Panc1 (cell line): ENCODE measurements at regions not wholly inside any gene's neighbourhood (a gene's known extent, or its start where the extent isn't known, plus 50 kb on each side); places are given as distances from the start of the nearest gene placed in this dataset.

Experiments used
- ATAC-seq: fragments of 200-7000 bp; cut with Tn5 transposase; 2 replicates; pipeline ENCODE4 v1.9.1; 2020; ENCODE audit warnings: mild to moderate bottlenecking, moderate library complexity
- BruUV-seq: library from RNA; stranded (reverse); fragments of 400-500 nt; replicated peaks from 2 replicates; lab custom pipeline; 2021; lab: Mats Ljungman, UMichigan
- CTCF ChIA-PET: fragments of 300-600 bp; sonication (Branson Sonifier 250); formaldehyde crosslinking; loops from one replicate; lab custom pipeline; 2022; ENCODE audit warnings: antibody characterized with exemption; lab: Charles Lee
- POLR2A ChIA-PET: fragments of 300-600 bp; sonication (Branson Sonifier 250); formaldehyde crosslinking; loops from one replicate; lab custom pipeline; 2022; ENCODE audit warnings: antibody characterized with exemption; lab: Charles Lee
- DNase-seq: peaks from one replicate; pipeline ENCODE4 v3.0.0-alpha.2; 2010; ENCODE audit warnings: low read depth, low spot score
- H3K27ac ChIP-seq: 2 replicates; pipeline ENCODE4 v1.5.1; 2011; ENCODE audit warnings: mild to moderate bottlenecking, low read length, inconsistent platforms
- H3K27me3 ChIP-seq: fragments of 200-500 bp; sonication (Bioruptor generic); 2 replicates; pipeline ENCODE4 v1.6.0; 2014; ENCODE audit warnings: low read length, inconsistent platforms; ENCODE audit not compliant: control insufficient read depth, insufficient read depth
- H3K36me3 ChIP-seq: fragments of 200-500 bp; sonication (Bioruptor generic); 2 replicates; pipeline ENCODE4 v1.5.1; 2014; ENCODE audit warnings: inconsistent platforms, mild to moderate bottlenecking, low read length, moderate library complexity; ENCODE audit not compliant: control insufficient read depth, insufficient read depth
- H3K4me1 ChIP-seq: 2 replicates; pipeline ENCODE4 v1.5.1; 2011; ENCODE audit warnings: inconsistent platforms, mild to moderate bottlenecking, low read length, moderate library complexity; ENCODE audit not compliant: control insufficient read depth, insufficient read depth
- H3K4me3 ChIP-seq, 2 experiments: 2 replicates each; pipeline ENCODE4 v1.5.1; 2011 to 2012; ENCODE audit warnings: low read depth in 2 of 2, low read length in 2 of 2, mild to moderate bottlenecking in 2 of 2, inconsistent platforms in 1 of 2, moderate library complexity in 1 of 2
- H3K9me3 ChIP-seq: fragments of 200-500 bp; sonication (Bioruptor generic); 2 replicates; pipeline ENCODE4 v1.5.1; 2014; ENCODE audit warnings: low read depth, mild to moderate bottlenecking, inconsistent platforms, low read length, moderate library complexity; ENCODE audit not compliant: control insufficient read depth, insufficient read depth
- POLR2AphosphoS5 ChIP-seq: IDR thresholded peaks from 2 replicates; pipeline ENCODE4 v1.6.1; 2012; ENCODE audit warnings: mild to moderate bottlenecking, low read depth, low read length, moderate library complexity
- REST ChIP-seq, 2 experiments: IDR thresholded peaks; 2 replicates each; pipeline ENCODE4 v1.6.1; 2011 to 2012; ENCODE audit warnings: low read depth in 2 of 2, control low read depth in 1 of 2, low read length in 1 of 2, mild to moderate bottlenecking in 1 of 2, moderate library complexity in 1 of 2; ENCODE audit not compliant: insufficient read depth in 1 of 2
- SIN3A ChIP-seq: IDR thresholded peaks from 2 replicates; pipeline ENCODE4 v1.6.1; 2012; ENCODE audit warnings: low read depth, mild to moderate bottlenecking, low read length, moderate library complexity, borderline replicate concordance; ENCODE audit not compliant: insufficient read depth
- TCF7L2 ChIP-seq: IDR thresholded peaks from 2 replicates; pipeline ENCODE4 v1.6.1; 2011; ENCODE audit warnings: mild to moderate bottlenecking, low read depth, low read length, inconsistent platforms
- in situ Hi-C: cut with HindIII; loops from 2 replicates; pipeline ENCODE4 v1.10.0; 2016; ENCODE audit warnings: low sequenced_read_pairs, low pct_unique_long_range_greater_than_20kb
- intact Hi-C: fragments of 100-400 bp; cut with micrococcal nuclease; formaldehyde crosslinking; loops from one replicate; pipeline ENCODE4 v1.10.0; 2022; ENCODE audit not compliant: unreplicated experiment
- TF ChIP-seq, protein P1 (sequence below): fragments of 450-650 bp; IDR thresholded peaks from 2 replicates; pipeline ENCODE4 v1.5.1; 2017; ENCODE audit warnings: mild to moderate bottlenecking

DNA sequence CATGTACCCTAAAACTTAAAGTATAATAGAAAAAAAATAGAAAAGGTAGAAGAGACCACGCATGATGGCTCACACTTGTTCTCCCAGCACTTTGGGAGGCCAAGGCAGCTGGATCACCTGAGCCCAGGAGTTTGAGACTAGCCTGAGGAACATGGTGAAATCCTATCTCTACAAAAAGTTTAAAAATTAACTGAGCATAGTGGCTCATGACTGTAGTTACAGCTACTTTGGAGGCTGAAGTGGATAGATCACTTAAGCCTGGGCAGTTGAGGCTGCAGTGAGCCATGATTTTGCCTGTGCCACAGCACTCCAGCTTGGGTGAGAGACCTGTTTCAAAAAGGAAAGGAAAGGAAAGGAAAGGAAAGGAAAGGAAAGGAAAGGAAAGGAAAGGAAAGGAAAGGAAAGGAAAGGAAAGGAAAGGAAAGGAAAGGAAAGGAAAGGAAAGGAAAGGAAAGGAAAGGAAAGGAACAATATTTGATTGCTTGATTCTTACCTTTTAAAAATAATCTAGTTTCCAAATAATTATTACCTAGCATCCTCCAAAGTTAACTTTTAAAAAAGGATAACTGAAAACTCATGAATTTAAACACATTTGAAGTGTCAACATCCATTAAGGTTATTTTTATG lies 99.9 kb upstream of the PAX6 start:
- Histone ChIP-seq H3K27ac (no peak overlapping the region), H3K9me3 (no peaks in the 10 kb centered on the region), H3K36me3 (no peaks in the 10 kb centered on the region), H3K4me3 (no peak overlapping the region), H3K4me1 (no peaks in the 10 kb centered on the region), H3K27me3 (no peaks in the 10 kb centered on the region)
- intact Hi-C loops (no loop called here), in situ Hi-C loops (no loop called here)
- no peak for ATAC-seq
- no TSS peak for BruUV-seq
- POLR2A ChIA-PET, result no interaction called here
- TF ChIP-seq REST (IDR thresholded peaks at IDR 0.05; ENCODE audit: insufficient read depth in 1 of 2, low read depth in 2 of 2, low read length in 1 of 2) (no peak), POLR2AphosphoS5 (no peak)
- TF ChIP-seq, protein P1, sequence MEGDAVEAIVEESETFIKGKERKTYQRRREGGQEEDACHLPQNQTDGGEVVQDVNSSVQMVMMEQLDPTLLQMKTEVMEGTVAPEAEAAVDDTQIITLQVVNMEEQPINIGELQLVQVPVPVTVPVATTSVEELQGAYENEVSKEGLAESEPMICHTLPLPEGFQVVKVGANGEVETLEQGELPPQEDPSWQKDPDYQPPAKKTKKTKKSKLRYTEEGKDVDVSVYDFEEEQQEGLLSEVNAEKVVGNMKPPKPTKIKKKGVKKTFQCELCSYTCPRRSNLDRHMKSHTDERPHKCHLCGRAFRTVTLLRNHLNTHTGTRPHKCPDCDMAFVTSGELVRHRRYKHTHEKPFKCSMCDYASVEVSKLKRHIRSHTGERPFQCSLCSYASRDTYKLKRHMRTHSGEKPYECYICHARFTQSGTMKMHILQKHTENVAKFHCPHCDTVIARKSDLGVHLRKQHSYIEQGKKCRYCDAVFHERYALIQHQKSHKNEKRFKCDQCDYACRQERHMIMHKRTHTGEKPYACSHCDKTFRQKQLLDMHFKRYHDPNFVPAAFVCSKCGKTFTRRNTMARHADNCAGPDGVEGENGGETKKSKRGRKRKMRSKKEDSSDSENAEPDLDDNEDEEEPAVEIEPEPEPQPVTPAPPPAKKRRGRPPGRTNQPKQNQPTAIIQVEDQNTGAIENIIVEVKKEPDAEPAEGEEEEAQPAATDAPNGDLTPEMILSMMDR, result no peak
- no peak for DNase-seq
- CTCF ChIA-PET, result no interaction called here

GRCh38 chr11:31903225-31904074 lies 92.3 kb upstream of the PAX6 start:
- TF ChIP-seq TCF7L2 (no peak), REST (IDR thresholded peaks at IDR 0.05; ENCODE audit: insufficient read depth in 1 of 2, low read depth in 2 of 2, low read length in 1 of 2) (no peak), POLR2AphosphoS5 (no peak), SIN3A (no peak)
- TF ChIP-seq, protein P1, result no peak
- Histone ChIP-seq H3K9me3 (no peaks in the 10 kb centered on the region), H3K4me3 (no peak overlapping the region), H3K27ac (no peak overlapping the region), H3K36me3 (no peaks in the 10 kb centered on the region), H3K4me1 (no peaks in the 10 kb centered on the region), H3K27me3 (no peaks in the 10 kb centered on the region)
- ATAC-seq, result no peak
- ChIA-PET CTCF (no interaction called here), POLR2A (no interaction called here)
- intact Hi-C loops (no loop called here), in situ Hi-C loops (no loop called here)
- no TSS peak for BruUV-seq
- DNase-seq, result no peak
